Stimulated activated CD8-positive, alpha-beta memory T cell treated with anti-CD3 and anti-CD28 coated beads, Interleukin-2, amount 100 ng/mL, for 48 hours (primary cell): ENCODE measurements at regions not wholly inside any gene's neighbourhood (a gene's known extent, or its start where the extent isn't known, plus 50 kb on each side); places are given as distances from the start of the nearest gene placed in this dataset.

Experiments
- DNase-seq, 2 donors: peaks; one replicate each; pipeline ENCODE4 v3.0.0-alpha.2; 2020; ENCODE audit warnings: low read depth in 2 of 2

DNA sequence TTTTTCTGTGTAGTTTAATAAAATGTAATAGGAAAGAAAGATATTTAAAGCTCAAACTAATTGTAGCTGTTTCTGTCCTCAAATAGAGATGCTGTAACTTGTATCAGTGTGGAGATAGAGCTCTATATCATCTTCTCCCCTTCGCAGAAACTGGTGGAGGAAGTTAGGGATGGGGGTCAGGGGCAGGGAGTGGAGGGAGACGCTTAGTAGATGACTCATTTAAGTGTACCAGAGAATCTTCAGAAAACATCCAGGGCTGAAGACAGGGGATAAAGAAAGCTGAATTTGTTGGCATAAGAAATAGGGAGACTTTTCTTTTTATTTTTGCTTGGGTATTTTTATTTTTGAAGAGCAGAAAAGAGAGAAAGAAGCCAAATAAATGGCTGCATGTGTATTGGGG, 282.6 kb upstream of the DPYD start:
- no peak for DNase-seq

DNA sequence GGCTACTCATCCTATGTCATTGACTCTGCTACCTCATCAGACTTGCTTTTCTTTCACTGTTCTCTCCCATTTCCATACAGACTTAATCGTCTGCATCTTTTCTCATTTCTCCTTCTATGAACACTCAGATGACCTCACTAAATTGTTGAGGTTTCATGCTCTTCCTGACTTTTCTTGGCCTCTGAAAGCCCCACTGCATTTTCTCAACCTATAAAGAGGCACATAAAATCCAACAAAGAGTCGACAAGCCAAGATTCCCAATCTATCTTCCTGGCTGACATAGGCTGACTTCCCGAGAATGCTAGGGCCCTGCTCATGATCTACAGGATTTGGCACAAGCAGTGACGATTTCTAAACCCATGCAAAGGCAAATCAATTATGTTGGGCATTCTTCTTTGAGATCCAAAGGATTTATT, 280.8 kb upstream of the DPYD start:
- no peak for DNase-seq

DNA sequence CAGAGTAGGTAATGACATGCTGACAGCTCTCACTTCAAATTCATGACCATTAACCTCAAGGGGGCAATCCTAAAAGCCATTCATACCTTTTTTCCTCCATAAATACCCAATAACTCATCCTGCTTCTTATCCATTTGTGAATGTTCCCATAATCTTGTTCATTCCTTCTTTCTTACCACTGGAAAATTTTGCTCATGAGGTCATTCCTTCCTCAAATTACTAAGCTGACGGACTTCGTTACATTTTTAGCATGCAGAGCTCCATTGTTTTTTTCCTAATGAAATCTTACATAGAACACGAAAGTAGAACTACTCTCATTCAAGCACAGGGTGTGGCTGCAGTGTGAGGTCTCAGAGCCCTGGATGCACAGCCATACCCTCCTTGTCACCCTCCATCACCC, 276.5 kb upstream of the DPYD start:
- DNase-seq, result no peak

DNA sequence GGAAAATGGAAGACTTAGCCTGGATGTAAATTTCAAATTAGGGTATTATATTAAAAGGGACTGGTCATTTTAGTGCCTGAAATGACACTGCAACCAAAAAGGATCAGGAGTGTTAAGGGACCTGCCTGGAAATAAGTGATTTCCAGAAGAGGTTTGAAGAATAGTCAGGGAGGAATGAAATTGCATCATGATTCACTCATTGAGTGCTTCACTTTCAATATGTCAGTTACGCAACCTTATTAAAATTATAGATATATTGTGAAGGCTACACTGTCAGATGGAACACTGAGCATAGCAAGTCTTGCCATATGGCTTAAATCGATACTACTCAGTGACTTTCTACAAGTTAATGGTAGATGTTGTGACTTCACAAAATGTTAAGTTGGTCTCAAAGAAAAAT, 275.2 kb upstream of the DPYD start:
- DNase-seq, result no peak

DNA sequence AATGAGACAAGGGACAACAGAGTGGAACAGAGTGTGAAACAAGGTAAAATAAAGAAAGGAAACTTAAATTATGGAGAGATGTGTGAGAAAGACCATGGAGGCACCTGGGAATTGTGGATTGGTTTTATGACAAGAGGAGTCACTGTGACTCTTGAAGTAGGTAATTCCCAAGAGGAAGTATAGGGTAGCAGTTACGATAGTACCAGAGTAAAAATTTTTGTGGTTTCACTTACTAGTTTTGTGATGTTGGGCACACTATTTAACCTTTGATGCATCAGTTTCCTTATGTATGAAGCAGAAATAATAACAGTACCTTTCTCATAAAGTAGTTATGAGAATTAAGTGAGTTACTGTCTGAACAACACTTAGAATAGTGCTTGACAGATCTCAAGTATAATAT, 267.9 kb upstream of the DPYD start:
- no peak for DNase-seq

DNA sequence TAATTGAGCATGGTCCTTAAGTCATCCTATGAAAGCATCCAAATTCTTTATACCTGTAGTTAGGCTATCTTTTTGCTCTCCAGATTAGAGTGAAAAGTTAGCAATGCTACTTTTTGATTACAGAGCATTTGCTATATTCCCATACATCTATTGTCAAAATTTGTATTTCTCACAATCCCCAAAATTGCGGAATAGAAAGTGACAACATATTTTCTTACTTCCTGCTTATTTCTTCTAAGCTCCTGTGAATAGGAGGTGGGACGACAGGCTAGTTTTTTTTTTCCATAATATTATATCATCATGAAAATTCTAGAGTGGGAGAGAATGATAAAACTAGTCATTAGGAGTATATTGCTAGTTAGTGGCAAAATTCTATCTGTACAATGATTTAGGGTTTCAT, 264.0 kb upstream of the DPYD start:
- no peak for DNase-seq

DNA sequence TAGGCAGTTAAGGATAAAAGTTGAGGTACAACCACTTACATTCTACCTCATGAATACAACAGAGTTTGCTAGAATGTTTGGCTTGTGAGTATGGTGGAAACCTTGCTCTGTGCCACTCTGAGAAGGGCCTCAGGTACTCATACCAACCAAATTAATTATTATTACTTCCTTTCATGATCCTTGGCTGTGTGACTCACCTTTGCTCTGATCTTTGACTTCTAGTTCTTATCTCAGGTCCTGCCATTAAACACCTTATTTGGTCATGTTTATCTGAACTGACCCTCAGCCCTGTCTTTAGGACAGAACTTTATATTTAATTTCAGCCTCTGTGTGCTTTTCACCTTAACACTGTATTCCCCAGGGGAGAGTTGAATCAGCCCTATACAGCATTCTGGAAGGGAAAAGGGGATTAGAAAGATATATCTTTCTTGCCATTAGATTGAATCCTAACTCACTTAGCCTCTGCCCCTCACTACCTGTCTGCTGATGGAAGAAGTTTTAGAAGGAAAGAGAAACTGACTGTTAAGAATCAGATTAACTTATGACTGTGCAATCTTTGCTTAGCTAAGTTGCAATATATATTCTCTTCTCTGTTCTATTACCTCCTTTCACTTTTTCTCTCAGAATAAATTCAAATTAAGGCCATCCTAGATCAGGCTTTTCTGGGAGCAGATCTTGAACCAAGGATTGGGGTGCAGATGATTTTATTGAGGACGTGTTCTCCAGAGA, 260.4 kb upstream of the DPYD start:
- DNase-seq, result no peak

DNA sequence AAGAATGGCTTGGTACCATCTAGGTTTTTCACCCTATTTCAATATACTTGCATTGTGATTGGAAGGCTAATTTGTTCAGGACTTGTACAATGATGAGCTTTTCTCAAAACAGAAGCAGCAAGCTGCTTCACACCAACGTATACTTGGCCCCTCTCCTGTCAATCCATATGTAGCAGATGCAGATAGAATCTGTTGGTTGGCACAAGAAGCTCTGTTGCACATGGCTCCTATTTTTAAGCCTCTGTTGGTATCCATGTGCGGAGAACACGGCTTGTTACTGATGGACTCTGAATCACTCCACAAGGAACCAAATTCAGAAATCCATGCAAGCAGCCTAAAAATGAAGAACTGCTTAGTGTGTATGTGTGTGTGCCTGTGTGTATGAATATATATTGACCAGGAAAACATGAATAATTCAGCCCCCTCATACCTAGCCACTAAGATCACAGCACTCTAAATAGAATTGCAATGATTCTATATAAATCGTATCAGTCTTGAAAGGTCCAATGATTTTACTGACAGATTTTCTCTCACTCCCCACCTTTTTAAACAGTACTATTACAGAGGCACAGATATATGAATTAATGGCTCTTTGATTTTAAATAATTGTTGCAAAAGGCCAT, 258.4 kb upstream of the DPYD start:
- DNase-seq, result no peak

DNA sequence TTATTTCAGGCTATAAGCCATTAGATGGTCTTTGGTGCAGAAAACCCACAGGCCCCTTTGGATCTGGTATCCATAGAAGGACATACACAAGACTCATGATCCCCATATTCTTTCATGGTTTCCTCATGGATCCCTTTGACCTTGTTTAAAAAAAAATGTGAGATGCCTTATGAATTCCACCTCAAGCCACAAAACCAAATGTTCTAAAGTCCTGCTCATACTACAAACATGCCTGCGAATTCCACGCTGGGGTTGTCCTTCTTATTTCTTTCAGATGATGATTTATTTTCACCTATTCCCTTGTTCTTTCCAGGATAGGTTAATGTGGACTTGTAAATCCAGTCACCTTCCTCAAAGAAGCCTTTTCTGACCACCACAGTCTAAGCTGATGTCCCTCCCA, 256.9 kb upstream of the DPYD start:
- DNase-seq, result no peak

DNA sequence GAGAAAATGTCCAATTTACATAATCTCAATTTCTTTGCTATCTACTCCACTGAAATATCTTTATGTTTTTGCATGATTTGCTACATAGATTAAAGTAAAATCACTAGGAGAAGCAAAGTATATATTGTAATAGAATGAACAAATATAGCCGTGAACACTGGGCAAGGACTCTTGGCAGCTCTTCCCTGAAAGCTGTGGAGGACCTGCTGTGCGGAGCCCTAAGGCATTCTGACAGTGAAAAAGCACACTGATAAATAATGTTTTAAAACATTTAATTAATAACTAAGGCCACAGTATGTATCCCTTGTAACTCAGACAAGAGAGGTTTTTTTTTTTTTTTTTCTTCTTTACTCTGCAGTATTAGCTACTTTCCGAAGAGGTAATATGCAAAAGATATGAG, 256.1 kb upstream of the DPYD start:
- no peak for DNase-seq

DNA sequence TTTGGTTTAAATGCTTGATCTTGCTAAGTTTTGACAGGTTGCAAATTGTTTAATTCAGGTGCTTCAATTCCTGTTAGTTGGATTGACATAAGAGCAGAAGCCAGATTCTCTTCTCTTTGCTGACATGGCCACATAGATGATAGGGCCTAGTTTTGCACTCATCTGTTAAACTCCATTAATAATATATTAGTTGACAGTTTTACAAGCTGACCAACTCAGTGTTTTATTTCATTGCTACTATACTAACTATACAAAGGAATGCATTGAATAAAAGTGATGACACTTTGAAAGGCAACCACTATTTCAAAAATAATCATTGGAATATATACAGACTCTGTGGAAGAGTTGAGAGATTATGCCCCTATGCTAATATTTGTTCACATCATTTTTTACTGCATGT, 255.6 kb upstream of the DPYD start:
- no peak for DNase-seq

DNA sequence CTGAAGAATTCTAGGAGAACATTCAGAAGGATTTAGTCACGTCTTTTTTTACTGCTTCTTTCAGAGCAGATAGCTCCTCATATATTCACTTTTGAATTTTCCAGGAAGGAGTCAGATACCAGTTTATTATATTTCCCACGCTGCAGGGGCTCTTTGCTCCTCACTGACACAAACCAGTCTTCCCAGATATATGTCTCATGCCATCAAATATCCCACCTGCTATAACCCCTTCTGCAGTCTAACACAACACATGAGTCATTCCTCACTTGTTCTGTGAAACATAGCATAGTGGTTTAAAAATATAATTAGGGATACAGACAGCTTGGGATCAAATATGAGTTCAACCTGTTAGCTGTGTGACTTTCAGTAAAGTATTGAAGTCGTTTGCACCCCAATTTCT, 251.7 kb upstream of the DPYD start:
- no peak for DNase-seq

DNA sequence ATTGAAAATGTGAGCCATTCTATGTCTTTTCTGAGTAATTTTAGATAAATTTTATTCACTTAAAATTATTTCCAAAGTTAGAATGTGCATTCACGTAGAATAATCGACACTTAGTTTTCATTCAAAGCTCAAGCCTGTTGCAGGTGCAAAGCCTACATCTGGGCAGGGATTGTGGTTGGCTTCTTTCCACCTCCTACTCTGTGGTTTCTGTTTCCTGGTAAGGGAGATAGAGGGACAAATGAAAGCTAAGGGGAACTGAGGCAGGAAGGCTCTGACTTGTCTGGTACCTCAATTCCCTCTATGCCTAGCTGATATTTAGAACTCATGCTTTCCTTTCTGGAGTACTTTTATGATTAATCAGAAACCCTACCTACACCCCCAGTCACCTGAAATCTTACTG, 251.2 kb upstream of the DPYD start:
- DNase-seq, result no peak

DNA sequence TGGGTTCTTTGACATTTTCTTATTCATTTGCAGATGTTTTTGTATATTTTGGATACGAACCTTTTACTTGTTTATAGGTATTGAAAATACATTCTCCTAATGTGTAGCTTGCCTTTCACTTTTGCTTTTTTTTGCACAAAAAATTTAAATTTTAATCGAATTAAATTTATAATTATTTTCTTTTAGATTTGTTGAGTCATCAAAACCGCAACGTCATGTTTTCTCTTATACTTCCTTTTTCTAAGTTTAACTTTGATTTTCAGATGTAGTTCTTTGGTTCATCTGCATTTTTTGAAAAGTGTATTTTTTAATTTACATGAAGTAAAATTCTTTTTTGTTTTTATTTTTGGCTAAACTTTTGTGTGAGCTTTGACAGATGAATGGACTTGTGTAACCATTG, 243.7 kb upstream of the DPYD start:
- DNase-seq, result no peak

DNA sequence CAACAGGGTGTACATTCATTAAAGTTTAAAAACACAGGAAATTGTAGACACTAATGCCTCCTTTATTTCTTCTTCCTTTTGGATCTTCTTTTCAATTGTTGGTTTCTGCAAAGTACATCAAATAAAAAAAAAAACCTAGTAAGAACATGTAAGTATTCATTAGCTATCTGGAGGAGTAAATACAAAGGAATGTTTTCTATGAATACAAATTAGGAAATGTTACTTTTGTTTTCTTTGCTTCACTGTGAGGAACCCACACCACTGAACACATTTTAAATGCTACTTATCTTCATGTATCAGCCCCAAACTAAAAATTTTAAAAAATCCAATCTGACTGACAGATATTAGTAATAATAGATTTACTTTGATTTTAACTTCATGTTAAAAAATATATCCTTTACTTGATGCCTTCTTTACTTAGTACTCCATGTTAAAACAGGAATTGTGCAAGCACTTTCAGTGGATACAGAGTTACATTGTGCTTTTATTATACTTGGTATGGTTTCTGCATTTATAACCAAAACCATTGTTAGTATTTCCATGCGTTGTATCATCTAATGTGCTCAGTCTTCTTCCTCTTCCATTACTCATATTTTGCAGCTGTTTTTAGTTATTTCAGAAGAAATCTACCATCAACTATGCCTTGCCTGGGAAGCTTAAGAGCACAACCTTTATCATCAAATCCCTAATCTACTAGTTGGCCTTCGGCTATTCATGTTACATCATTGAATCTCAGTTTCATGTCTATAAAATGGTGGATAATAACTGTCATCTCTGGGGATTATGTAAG, 236.9 kb upstream of the DPYD start:
- no peak for DNase-seq

DNA sequence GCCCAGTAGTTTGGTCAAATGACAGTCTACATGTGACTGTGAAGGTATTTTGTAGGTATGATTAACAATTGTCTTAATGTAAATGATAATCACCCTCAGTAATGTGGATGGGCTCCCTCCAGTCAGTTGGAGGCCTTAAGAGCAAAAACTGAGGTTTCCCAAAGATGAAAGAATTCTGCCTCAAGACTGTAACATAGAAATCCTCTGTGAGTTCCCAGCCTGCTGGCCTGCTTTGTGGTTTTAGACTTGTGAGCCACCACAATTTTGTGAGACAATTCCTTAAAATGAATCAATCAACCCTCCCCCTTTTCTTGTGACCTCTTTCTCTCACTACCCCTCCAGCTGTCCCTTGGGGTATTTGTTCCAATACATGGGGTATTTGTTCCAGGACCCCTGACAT, 226.4 kb upstream of the DPYD start:
- DNase-seq, result no peak

DNA sequence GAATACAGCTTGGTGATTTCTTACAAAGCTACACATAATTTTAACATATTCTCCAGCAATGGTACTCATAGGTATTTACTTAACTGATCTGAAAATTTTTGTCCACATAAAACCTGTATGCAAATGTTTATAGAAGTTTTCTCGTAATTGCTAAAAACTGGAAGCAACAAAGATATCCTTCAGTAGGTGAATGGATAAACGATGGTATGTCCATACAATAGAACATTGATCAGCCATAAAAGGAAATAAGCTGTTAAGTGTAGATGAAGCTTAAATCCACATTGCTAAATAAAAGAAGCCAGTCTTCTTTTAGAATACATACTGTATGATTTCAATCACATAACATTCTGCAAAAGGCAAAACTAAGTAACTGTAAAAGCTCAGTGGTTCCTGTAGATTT, 224.8 kb upstream of the DPYD start:
- DNase-seq, result no peak

DNA sequence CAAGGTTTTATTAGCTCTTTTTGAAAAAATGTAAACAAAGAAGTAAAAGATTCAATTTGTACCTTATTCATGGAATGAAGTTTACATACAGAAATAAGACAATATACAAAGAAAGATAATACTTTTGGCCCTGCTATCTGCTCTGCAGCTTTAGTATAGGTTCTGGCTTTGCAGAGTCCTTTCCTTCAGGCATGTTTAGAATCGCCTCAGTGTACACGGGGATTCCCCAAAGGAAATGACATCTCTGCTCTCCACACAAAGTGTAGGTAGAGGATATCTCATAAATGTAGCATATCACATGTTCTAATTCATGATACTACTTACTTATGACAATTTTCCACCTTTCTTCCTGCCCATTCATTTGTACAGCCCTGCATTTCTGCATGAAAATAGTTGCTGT, 222.6 kb upstream of the DPYD start:
- no peak for DNase-seq

DNA sequence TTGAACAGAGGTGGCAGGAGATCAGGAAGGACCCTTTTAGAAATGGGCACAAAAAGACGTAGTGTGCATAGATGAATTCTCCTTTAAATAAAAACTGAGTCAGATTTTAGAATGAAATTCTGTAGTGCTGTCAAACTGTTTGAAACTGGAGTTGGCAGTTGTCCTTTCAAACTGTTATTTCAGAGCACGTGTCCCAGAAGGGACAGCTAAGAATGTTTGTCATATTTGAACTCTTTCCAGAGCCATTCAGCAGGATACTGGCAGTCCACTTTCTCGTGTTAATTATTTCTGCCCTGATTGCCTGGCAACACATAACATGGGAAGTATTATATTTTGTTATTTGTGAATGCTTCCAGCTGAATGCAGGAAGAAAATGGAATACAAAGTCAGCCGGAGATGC, 212.3 kb upstream of the DPYD start:
- DNase-seq, result no peak

DNA sequence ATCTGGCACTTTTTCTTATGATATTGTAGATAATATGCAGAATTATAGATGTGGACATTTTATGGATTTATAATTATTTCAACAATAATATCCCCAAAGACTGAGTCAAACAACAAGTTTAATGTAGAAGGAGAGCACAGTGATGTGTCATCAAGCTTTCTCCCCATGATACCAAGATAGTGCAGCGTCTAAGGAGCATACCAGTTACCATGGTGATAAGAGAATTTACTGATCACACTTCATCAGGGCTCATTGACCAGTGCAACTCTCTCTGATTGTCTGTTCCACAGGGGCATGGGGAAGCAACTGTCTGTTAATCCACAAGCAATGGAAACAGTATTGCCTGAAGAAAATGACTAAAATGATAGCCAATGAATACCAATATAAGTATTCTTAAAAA, 209.6 kb upstream of the DPYD start:
- no peak for DNase-seq

DNA sequence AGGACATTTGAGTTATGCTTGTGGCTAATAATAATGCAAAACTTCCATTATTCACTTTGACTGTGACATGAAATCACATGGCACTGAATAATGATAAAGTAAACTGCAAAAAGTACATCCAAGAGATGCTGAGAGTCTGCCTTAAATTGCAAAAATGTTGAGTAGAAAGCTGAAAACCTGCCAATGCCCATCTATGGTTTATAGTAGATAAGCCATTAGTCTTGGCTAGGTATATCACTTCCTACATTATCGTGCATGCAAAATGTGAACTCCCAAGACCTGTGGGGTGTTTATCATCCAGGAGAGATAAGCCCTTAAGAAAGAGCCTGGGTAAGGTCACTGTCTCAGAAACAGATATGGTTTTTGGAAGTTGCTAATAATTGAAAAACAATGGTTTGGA, 208.7 kb upstream of the DPYD start:
- no peak for DNase-seq

DNA sequence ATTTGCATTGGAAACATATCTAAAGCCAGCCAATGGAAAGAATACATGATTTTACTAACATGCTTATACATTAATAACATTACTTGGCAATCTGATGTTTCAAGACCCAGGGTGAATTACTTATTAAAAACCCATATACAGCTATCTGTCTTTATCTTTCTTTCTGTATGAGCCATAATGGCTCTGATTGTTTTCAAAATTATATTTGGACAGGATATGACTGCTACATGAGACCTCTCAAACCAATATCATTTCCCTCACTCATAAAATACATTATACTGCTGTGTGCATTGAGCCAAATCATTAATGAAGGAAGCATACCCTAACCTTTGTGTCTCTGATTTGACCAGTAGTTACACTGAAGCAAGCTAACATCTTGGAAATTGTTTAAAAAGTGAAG, 205.9 kb upstream of the DPYD start:
- DNase-seq, result no peak

DNA sequence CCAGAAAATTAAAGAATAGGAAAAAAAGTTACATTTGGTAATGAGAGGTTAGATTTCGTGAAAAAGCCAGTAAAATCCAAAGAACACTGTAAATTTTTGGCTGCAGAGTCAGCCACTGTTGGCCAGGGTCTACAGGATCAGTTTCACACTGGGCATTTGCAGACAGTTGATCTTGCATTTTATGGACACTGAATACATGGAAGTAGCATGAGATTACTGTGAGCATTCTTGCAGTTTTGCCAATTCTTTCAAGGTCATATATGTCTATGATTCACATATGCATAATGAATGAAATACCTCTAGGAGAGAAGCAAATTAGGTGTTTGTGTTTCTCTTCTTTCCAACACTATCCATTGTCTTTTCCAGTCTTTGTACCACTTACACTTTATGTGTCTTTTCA, 200.8 kb upstream of the DPYD start:
- no peak for DNase-seq
